Stimulated activated CD4-positive, alpha-beta T cell treated with anti-CD3 and anti-CD28 coated beads, Interleukin-2, amount 100 ng/mL, for 4 hours (primary cell): ENCODE measurements at regions not wholly inside any gene's neighbourhood (a gene's known extent, or its start where the extent isn't known, plus 50 kb on each side); places are given as distances from the start of the nearest gene placed in this dataset.

Experiments used
- DNase-seq: peaks from one replicate; pipeline ENCODE4 v3.0.0-alpha.2; 2020; ENCODE audit warnings: low read depth

- DNase-seq: no peak
Measured at GRCh38 chr3:68306571-68306970, 625.8 kb downstream of the TAFA4 start.

DNA sequence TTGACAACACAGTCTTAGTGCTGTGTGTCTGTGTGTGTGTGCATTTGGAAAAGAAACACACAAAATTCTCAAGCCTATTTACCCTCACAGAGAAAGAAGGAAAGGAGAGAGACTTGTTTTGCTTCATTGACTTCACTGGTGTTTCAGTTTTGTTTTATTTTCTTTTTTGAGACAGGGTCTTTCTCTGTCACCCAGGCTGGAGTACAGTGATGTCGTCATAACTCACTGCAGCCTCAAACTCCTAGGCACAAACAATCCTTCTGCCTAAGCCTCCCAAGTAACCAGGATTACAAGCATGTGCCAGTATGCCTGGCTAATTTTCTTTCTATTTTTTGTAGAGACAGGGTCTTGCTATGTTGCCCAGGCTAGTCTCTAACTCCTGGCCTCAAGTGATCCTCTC is 636.9 kb downstream of the TAFA4 start:
- no peak for DNase-seq

DNA sequence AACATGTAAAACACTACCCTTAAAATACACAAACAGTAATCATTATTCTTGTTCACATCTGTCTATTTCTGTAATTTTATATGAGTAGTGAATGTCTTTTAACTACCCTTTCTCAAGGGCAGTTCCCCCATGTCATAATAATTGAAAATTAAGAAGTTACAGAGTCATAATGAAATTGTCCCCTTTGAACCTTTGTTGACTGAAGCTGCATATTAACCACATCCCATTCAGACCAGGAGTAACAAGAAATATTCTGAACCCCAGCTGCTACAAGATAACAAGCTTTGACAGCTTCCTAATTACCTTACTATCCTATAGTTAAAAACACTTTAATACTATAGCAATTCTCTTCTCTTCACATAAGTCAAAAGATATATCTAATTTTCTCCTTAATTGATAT is 635.9 kb upstream of the SUCLG2 start:
- DNase-seq: no peak

DNA sequence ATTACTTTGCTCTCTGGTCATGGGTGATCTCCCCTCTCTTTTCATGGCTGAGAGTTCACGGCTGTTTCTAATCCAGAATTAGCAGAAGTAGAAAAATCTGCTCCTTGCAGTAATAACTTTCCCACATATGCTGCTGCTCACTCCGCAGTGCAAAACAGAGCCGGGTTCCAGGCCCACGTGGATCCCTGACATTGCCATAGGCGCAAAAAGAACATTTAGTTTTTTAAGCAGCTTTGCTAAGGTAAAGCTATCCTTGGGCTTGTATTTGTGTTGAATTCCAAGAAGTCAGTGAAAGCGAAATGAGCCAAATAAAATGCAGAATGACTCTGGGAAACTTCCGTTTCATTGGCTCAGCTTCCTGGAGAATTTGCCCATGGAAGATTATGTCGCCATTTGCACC is 633.7 kb upstream of the SUCLG2 start:
- no peak for DNase-seq

GRCh38 chr3:68287101-68287500 is 632.7 kb upstream of the SUCLG2 start:
- DNase-seq: no peak

DNA sequence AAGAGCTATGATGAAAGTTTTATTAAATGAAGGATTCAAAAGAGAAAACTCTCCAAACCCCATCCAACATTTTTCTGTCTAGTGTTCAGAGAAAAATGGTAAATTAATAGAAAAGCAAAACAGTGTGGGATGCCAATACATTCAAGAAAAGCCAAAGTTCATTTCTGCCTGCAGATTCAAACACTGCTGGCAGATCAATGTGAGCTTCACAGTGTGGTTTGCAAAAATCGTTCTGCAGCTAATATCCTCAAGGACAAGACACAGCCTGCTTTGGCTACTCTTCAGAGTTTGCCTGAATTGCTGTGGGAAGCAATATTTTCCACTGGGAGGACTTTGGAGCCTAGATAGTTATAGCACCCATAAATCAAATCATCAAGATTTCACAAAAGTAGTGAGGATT is 619.9 kb upstream of the SUCLG2 start:
- no peak for DNase-seq

DNA sequence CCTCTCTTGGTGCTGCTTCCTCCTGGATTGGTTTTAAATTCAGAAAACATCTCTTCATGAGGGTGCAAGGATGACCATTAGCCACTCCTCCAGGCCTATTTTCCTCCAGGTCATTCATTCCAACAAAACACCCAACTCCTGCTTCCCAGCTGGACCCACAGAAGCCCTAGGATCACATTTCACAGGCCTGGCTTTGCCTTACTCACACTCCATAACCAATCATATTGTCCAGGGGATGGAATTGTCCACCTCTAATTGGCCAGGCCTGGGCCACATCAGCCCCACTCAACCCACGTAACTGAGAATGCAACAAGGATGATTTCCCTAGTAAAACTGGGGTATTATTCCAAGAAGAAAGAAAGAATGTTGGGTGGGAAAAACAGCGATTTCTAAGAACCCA is 616.7 kb upstream of the SUCLG2 start:
- DNase-seq: no peak

GRCh38 chr3:68256635-68257223 is 602.3 kb upstream of the SUCLG2 start:
- DNase-seq: no peak

DNA sequence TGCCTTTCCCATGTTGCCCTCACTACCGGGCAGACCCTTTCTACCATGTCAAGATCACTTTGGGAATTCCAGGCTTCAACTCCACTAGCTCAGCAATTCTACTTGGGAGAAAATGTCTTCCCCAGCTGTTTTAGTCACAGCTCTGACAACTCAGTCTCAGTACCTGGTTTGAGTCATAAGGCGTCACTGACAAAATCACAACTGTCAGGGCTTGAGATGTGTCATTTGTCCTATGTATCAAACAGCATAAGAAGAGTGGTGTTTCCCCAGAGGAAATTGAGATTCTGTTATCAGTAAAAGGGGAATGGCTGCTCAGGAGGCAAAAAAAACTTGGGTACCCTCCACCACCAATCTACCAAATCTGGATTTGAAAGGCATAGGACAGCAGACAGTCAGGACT is 594.9 kb upstream of the SUCLG2 start:
- no peak for DNase-seq

DNA sequence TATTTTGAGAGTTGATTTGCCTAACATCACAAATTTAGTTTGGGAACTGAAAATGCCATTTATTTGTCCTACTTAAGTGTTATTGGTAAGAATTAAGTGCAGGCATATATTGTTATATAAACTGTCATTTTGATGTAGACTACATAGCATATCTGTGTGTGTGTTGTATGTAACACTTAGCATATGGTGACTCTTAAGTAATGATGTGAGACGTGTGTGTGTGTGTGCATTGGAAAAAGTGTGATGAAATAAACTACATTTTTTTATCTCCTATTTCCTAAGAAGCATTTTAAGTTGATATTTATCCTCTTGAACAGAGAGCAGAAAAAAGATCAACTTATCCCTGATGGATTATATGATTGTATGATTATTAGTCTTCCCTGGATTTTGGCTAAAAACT is 588.2 kb upstream of the SUCLG2 start:
- DNase-seq: no peak

- DNase-seq: no peak
Measured at GRCh38 chr3:68239542-68239941, 585.1 kb upstream of the SUCLG2 start.

DNA sequence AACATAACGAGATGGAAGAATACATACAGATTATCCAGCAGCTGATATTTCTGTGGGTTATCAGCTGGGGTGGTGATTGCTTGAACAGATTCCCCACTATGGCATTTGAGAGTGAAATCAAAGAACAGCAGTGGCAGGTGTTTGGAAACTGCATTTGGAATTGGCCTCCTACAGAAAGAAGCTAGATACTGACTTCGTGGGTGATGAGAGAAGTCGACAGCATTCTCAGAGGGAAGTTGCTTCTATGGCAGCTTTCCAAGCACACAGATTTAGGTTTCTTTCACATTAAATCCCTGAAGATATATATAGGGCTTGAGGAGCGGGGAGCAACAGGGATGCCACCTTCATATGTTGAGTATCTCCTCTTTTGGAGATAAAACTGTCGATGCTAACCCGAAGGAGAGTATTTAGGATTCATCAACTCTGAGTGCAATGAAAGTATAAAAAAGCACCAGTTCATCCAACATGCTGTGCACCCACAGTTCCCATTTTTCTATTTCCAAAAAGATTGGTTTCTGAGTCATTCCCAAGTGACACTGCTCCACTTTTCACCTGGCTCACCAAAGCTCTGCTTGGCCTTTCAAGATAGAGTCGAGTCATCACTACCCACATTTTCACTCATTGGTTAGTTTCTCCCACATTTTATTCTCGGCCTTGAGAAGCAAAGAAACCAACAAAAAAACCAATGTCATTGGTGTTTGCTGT is 579.8 kb upstream of the SUCLG2 start:
- no peak for DNase-seq

GRCh38 chr3:68228856-68229255 is 574.4 kb upstream of the SUCLG2 start:
- no peak for DNase-seq

GRCh38 chr3:68220832-68221231 is 566.4 kb upstream of the SUCLG2 start:
- no peak for DNase-seq

DNA sequence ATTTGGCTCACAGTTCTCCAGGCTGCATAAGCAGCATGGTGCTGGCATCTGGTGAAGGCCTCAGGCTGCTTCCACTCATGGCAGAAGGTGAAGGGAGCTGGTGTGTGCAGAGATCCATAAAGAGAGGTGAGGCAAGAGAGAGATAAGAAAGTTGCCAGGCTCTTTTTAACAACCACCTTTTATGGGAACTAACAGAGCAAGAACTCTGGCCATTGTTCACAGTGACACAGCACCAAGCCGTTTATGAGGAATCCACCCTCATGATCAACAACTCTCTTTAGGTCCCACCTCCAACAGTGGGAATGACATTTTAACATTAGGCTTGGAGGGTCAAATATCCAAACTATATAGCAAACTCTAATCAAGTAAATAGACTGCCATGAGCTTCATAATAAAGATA is 557.2 kb upstream of the SUCLG2 start:
- no peak for DNase-seq

DNA sequence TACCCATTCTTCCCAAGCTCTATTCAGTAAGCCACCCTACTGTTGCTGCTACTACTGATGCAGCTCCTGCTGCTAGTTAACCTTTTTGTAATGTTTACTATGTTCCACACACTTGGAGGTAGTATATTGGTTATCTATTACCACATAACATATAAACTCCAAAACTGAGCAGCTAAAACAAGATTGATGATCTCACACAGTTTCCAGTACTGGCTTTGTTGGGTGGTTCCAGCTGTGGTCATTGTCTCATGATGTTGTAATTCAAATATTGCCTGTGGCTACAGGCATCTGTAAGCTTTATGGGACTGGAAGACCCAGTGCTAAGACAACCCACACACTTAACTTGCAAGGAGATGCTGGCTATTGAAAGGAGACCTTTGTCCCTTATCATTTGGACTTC is 556.2 kb upstream of the SUCLG2 start:
- DNase-seq: no peak

DNA sequence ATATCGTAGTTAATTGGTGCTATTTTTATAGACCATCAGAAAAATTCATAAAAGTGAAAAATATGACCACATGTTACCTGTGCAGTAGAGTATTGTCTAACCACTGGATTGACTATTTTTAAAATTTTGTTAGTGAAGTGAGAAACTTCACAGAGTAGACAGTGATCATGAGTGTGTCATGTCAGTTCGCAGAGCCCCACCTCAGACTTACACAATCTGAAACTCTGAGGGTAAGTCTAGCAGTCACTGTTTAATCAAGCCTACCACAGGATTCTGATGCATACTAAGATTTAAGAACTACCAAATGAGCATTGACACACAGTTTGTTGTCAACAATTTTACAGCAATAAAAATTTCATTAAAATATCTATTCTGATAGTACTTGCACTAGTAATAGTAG is 552.9 kb upstream of the SUCLG2 start:
- no peak for DNase-seq

- DNase-seq: no peak
Measured at GRCh38 chr3:68206524-68207117, 552.2 kb upstream of the SUCLG2 start.

DNA sequence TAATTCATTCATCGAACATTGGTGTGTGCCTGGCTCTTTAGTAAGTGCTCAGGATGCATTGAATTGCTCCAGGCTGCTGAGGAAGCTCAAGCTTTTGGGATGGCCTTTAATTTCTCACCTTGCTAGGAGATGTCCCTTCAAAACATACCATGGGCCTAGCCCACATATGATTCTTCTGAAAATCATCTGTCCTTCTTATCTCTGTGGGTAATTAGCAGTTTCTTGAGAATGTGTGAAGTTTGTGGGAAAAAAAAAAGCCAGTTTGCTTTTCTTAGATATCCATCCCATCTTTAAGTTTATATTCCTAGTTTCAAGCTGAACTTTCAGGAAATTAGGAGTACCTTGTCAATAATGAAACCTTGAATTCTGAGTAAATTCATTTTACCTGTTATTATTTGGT is 532.3 kb upstream of the SUCLG2 start:
- no peak for DNase-seq

- no peak for DNase-seq
Measured at GRCh38 chr3:68176600-68176999, 522.2 kb upstream of the SUCLG2 start.

- no peak for DNase-seq
Measured at GRCh38 chr3:68173012-68173634, 518.7 kb upstream of the SUCLG2 start.

DNA sequence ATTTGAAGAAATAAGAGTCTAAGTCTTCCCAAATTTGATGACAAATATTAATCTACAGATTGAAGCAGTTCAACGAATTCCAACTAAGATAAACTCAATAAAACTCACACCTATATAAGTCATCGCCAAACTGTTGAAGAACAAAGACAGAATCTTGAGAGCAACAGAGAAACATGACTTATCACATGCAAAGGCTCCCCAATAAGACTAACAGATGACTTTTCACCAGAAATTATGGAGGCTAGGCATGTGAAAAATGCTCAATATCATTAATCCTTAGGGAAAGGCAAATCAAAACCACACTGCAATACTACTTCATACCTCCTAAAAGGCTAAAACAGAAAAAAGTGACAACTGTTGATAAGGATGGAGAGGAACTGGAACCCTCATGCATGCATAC is 517.6 kb upstream of the SUCLG2 start:
- no peak for DNase-seq

DNA sequence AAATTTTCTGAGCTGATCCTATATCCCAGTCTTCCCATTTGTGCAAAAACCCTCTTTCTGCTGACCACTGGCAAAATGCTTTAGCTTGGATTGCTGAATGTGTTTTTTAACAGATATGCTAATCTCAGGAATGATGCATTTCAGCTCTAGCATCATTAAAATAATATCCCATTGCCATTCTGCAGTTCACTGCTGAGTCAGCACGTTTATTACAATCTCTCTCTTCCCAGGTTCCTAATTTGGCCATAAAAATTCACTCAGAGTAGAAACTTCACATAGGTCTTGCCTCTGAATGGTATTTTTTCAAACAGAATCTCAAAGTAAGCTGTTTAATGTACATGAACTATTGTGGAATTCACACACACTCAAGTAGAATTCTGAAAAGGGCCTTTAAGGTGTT is 509.6 kb upstream of the SUCLG2 start:
- DNase-seq: no peak
